ENCODE measurements at regions not wholly inside any gene's neighbourhood (a gene's known extent, or its start where the extent isn't known, plus 50 kb on each side); places are given as distances from the start of the nearest gene placed in this dataset.

- Histone ChIP-seq H3K27ac (replicated peaks) (no peak overlapping the region), H3K27me3 (ENCODE audit: insufficient read depth, poor library complexity, severe bottlenecking) (no peaks in the 10 kb centered on the region), H3K4me3 (replicated peaks; ENCODE audit: insufficient read depth, low read length) (no peak overlapping the region)
- DNase-seq (ENCODE audit: low read depth in 1 of 2, low spot score in 1 of 2): no peak
- TF ChIP-seq, protein P1, sequence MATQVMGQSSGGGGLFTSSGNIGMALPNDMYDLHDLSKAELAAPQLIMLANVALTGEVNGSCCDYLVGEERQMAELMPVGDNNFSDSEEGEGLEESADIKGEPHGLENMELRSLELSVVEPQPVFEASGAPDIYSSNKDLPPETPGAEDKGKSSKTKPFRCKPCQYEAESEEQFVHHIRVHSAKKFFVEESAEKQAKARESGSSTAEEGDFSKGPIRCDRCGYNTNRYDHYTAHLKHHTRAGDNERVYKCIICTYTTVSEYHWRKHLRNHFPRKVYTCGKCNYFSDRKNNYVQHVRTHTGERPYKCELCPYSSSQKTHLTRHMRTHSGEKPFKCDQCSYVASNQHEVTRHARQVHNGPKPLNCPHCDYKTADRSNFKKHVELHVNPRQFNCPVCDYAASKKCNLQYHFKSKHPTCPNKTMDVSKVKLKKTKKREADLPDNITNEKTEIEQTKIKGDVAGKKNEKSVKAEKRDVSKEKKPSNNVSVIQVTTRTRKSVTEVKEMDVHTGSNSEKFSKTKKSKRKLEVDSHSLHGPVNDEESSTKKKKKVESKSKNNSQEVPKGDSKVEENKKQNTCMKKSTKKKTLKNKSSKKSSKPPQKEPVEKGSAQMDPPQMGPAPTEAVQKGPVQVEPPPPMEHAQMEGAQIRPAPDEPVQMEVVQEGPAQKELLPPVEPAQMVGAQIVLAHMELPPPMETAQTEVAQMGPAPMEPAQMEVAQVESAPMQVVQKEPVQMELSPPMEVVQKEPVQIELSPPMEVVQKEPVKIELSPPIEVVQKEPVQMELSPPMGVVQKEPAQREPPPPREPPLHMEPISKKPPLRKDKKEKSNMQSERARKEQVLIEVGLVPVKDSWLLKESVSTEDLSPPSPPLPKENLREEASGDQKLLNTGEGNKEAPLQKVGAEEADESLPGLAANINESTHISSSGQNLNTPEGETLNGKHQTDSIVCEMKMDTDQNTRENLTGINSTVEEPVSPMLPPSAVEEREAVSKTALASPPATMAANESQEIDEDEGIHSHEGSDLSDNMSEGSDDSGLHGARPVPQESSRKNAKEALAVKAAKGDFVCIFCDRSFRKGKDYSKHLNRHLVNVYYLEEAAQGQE (IDR thresholded peaks at IDR 0.05; ENCODE audit: insufficient replicate concordance, low read depth): no peak
- TF ChIP-seq, protein P2, sequence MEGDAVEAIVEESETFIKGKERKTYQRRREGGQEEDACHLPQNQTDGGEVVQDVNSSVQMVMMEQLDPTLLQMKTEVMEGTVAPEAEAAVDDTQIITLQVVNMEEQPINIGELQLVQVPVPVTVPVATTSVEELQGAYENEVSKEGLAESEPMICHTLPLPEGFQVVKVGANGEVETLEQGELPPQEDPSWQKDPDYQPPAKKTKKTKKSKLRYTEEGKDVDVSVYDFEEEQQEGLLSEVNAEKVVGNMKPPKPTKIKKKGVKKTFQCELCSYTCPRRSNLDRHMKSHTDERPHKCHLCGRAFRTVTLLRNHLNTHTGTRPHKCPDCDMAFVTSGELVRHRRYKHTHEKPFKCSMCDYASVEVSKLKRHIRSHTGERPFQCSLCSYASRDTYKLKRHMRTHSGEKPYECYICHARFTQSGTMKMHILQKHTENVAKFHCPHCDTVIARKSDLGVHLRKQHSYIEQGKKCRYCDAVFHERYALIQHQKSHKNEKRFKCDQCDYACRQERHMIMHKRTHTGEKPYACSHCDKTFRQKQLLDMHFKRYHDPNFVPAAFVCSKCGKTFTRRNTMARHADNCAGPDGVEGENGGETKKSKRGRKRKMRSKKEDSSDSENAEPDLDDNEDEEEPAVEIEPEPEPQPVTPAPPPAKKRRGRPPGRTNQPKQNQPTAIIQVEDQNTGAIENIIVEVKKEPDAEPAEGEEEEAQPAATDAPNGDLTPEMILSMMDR (IDR thresholded peaks at IDR 0.05; ENCODE audit: insufficient read depth, low read length): no peak
- no peak for TF ChIP-seq POLR2AphosphoS5 (IDR thresholded peaks at IDR 0.05; ENCODE audit: low read depth)
- no peak for TF ChIP-seq GABPA (IDR thresholded peaks at IDR 0.05; ENCODE audit: low read depth)
- no peak for TF ChIP-seq SPI1 (IDR thresholded peaks at IDR 0.05; ENCODE audit: borderline replicate concordance, low read depth)
These were observed 89.6 kb upstream of the PTGFR start for GRCh38 chr1:78401148-78401547.

GRCh38 chr1:78408192-78408591 is 82.6 kb upstream of the PTGFR start:
- H3K4me3 ChIP-seq (replicated peaks; ENCODE audit: insufficient read depth, low read length): no peak overlapping the region
- TF ChIP-seq POLR2AphosphoS5 (IDR thresholded peaks at IDR 0.05; ENCODE audit: low read depth) (no peak), GABPA (IDR thresholded peaks at IDR 0.05; ENCODE audit: low read depth) (no peak), SPI1 (IDR thresholded peaks at IDR 0.05; ENCODE audit: borderline replicate concordance, low read depth) (no peak)
- TF ChIP-seq, protein P2 (IDR thresholded peaks at IDR 0.05; ENCODE audit: insufficient read depth, low read length): no peak
- TF ChIP-seq, protein P1 (IDR thresholded peaks at IDR 0.05; ENCODE audit: insufficient replicate concordance, low read depth): no peak
- H3K27ac ChIP-seq (replicated peaks): no peak overlapping the region
- H3K27me3 ChIP-seq (ENCODE audit: insufficient read depth, poor library complexity, severe bottlenecking): no peaks in the 10 kb centered on the region
- no peak for DNase-seq (ENCODE audit: low read depth in 1 of 2, low spot score in 1 of 2)

DNA sequence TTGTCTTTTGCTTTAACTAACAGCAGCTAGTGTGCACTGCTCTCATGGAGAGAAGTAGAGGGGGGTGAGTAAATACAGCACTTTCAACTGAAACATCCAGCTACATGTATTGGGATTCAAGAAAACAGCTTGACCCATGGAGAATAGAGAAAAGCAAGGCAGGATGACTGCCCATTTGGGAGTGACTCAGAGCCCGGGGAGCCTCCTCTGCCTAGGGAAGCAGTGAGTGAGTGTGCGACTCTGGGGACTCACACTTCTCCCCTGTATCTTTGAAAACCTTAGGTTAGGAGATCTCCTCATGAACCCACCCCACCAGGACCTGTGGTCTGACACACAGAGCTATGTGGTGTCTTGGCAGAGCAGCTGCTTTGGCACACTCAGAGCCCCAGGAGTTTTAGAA is 82.0 kb upstream of the PTGFR start:
- TF ChIP-seq GABPA (IDR thresholded peaks at IDR 0.05; ENCODE audit: low read depth): no peak
- TF ChIP-seq POLR2AphosphoS5 (IDR thresholded peaks at IDR 0.05; ENCODE audit: low read depth): no peak
- TF ChIP-seq, protein P1 (IDR thresholded peaks at IDR 0.05; ENCODE audit: insufficient replicate concordance, low read depth): no peak
- no peak for TF ChIP-seq SPI1 (IDR thresholded peaks at IDR 0.05; ENCODE audit: borderline replicate concordance, low read depth)
- TF ChIP-seq, protein P2 (IDR thresholded peaks at IDR 0.05; ENCODE audit: insufficient read depth, low read length): no peak

More for the DNA sequence above, 82.0 kb upstream of the PTGFR start:
- no peak for DNase-seq (ENCODE audit: low read depth in 1 of 2, low spot score in 1 of 2)
- no peak overlapping the region for H3K27ac ChIP-seq (replicated peaks)
- H3K4me3 ChIP-seq (replicated peaks; ENCODE audit: insufficient read depth, low read length): no peak overlapping the region
- no peaks in the 10 kb centered on the region for H3K27me3 ChIP-seq (ENCODE audit: insufficient read depth, poor library complexity, severe bottlenecking)

Data from HL-60 (cell line).